ENCODE measurements at regions not wholly inside any gene's neighbourhood (a gene's known extent, or its start where the extent isn't known, plus 50 kb on each side); places are given as distances from the start of the nearest gene placed in this dataset.

- no peak for TF ChIP-seq SP1 (IDR thresholded peaks at IDR 0.05; ENCODE audit: low read depth, low read length)
- TF ChIP-seq ZNF24 (IDR thresholded peaks at IDR 0.05) = no peak
- TF ChIP-seq CTCF (IDR thresholded peaks at IDR 0.05 in 2 of 3, conservative IDR thresholded peaks at IDR 0.05 in 1 of 3; ENCODE audit: control insufficient read depth in 2 of 3, extremely low read depth in 1 of 3, insufficient read depth in 1 of 3, low read depth in 3 of 3, low read length in 3 of 3) = no peak
- no peak for TF ChIP-seq ATF3 (IDR thresholded peaks at IDR 0.05; ENCODE audit: borderline replicate concordance, extremely low read depth, low read depth, low read length)
- no peak for TF ChIP-seq SKIL (IDR thresholded peaks at IDR 0.05; ENCODE audit: low read depth, poor library complexity, severe bottlenecking)
- no peak for TF ChIP-seq MEF2A (IDR thresholded peaks at IDR 0.05; ENCODE audit: insufficient read depth, low read depth, low read length)
- TF ChIP-seq IRF3 (IDR thresholded peaks at IDR 0.05) = no peak
- no peak for TF ChIP-seq POLR2AphosphoS5 (IDR thresholded peaks at IDR 0.05; ENCODE audit: low read length)
- TF ChIP-seq EP300 (IDR thresholded peaks at IDR 0.05; ENCODE audit: borderline replicate concordance in 1 of 2, control insufficient read depth in 1 of 2, low read depth in 2 of 2, low read length in 2 of 2) = no peak
- TF ChIP-seq HCFC1 (IDR thresholded peaks at IDR 0.05; ENCODE audit: low read length) = no peak
- TF ChIP-seq EZH2 (IDR thresholded peaks at IDR 0.05; ENCODE audit: borderline replicate concordance, control insufficient read depth, low read depth, low read length) = no peak
- TF ChIP-seq STAT1 (conservative IDR thresholded peaks at IDR 0.05) = no peak
- TF ChIP-seq TAF1 (IDR thresholded peaks at IDR 0.05; ENCODE audit: borderline replicate concordance, low read depth, low read length) = no peak
Measured at GRCh38 chr13:44156294-44156658, 217.3 kb upstream of the SERP2 start.

Measured in GM12878 (cell line).